ENCODE measurements at regions not wholly inside any gene's neighbourhood (a gene's known extent, or its start where the extent isn't known, plus 50 kb on each side); places are given as distances from the start of the nearest gene placed in this dataset.

DNA sequence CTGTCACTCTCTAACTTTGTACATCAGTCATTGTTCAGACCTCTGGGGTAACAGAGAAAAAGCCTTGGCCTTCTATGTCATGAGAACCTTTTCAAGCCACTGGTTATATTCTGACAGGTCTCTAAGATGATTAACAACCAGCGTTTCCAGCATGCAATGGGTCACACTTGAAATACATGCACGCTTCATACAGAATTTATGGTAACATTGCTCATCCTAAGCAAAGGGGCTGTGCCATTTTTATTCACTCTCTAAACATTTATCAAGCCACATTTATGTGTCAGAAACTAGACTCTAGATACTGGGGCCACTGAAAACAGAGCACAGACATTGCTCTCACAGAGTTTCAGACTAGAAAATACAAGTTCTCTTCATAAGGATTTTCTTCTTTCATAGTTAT is 501.4 kb upstream of the DAB1 start:
- TF ChIP-seq, protein P1, sequence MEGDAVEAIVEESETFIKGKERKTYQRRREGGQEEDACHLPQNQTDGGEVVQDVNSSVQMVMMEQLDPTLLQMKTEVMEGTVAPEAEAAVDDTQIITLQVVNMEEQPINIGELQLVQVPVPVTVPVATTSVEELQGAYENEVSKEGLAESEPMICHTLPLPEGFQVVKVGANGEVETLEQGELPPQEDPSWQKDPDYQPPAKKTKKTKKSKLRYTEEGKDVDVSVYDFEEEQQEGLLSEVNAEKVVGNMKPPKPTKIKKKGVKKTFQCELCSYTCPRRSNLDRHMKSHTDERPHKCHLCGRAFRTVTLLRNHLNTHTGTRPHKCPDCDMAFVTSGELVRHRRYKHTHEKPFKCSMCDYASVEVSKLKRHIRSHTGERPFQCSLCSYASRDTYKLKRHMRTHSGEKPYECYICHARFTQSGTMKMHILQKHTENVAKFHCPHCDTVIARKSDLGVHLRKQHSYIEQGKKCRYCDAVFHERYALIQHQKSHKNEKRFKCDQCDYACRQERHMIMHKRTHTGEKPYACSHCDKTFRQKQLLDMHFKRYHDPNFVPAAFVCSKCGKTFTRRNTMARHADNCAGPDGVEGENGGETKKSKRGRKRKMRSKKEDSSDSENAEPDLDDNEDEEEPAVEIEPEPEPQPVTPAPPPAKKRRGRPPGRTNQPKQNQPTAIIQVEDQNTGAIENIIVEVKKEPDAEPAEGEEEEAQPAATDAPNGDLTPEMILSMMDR (IDR thresholded peaks at IDR 0.05; ENCODE audit: insufficient read depth, low read depth, low read length), result no peak
- no peak overlapping the region for H3K4me3 ChIP-seq (ENCODE audit: low read depth, low read length)
- no peak for DNase-seq (ENCODE audit: low read depth)

DNA sequence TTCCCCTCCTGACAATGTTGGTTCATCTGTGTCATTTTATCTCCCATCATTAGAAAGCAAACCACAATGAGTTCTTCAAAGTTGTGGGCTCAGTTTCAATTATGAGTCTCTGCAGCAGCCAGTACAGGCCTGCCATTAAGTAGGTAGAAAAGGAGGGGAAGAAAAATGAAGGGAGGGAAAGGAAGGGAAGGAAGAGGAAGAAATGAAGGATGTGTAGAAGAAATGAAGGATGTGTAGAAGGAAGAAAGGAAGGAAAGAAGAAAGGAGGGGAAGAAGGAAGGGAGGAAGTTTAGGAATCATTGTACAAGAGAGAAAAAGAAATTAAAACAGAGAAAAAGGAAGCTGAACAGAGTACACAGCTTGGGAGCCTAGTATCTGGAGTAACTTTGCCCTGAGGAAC is 498.3 kb upstream of the DAB1 start:
- H3K4me3 ChIP-seq (ENCODE audit: low read depth, low read length), result no peak overlapping the region
- DNase-seq (ENCODE audit: low read depth), result no peak
- TF ChIP-seq, protein P1 (IDR thresholded peaks at IDR 0.05; ENCODE audit: insufficient read depth, low read depth, low read length), result no peak

GRCh38 chr1:57916041-57916440 is 492.2 kb upstream of the DAB1 start:
- no peak for DNase-seq (ENCODE audit: low read depth)
- TF ChIP-seq, protein P1 (IDR thresholded peaks at IDR 0.05; ENCODE audit: insufficient read depth, low read depth, low read length), result no peak
- H3K4me3 ChIP-seq (ENCODE audit: low read depth, low read length), result no peak overlapping the region

DNA sequence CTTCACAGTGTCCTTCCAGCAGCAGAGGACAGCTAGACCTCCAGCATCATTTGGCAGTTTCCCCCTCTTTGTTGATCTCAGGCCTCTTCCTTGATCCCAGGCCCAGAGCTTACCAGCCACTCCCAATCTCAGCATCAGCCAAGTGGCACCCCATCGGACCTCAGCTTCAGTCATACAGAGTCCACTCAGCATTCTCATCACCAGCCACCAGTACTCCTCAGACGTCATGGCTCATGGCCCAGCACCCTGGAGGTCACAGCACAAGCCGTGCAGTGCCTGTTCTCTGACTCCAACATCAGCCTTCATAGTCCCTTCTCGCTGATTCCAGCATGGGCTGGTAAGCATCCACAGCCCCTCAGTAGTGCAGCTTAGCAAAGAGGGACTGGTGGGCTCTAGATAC is 487.6 kb upstream of the DAB1 start:
- TF ChIP-seq, protein P1 (IDR thresholded peaks at IDR 0.05; ENCODE audit: insufficient read depth, low read depth, low read length), result no peak
- DNase-seq (ENCODE audit: low read depth), result no peak
- no peak overlapping the region for H3K4me3 ChIP-seq (ENCODE audit: low read depth, low read length)

DNA sequence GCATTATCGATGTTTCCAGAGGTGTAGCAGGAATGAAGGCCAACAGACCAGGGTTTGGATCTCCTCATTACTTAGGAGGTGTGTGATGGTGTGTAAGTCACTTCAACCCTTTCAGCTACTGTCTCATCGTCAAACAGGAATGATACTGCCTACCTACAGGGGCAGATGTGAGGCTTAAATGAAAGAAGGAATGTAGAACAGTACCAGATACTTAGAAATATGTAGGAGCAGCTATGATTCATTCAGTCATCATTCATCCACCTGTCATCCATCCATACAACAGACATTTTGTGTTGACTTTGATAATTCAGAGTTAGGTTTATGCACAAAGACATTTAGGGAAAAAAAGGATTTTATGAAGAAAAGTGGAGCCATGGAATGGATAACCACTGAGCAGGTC is 486.9 kb upstream of the DAB1 start:
- no peak for DNase-seq (ENCODE audit: low read depth)
- TF ChIP-seq, protein P1 (IDR thresholded peaks at IDR 0.05; ENCODE audit: insufficient read depth, low read depth, low read length), result no peak
- no peak overlapping the region for H3K4me3 ChIP-seq (ENCODE audit: low read depth, low read length)

DNA sequence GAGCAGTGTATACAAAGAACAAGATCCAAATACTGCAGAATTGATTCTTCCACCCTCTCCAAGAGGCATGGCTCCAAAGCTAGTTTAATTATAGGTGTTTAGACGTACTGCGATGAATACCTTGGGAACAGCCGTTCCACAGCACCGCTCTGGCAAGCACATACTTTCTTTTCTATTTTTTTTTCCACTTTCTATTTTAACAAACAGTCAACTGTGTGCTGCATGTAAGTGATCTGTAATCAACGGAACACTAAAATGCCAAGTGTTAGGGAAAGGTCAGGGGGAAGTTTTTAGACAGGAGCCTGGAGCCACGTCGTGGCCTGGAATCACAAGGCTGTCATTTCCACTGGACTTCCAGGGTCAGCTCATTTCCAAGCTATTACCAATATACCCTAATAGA is 486.4 kb upstream of the DAB1 start:
- no peak overlapping the region for H3K4me3 ChIP-seq (ENCODE audit: low read depth, low read length)
- TF ChIP-seq, protein P1 (IDR thresholded peaks at IDR 0.05; ENCODE audit: insufficient read depth, low read depth, low read length), result no peak
- DNase-seq (ENCODE audit: low read depth), result no peak

GRCh38 chr1:57908147-57908890 is 484.5 kb upstream of the DAB1 start:
- TF ChIP-seq, protein P1 (IDR thresholded peaks at IDR 0.05; ENCODE audit: insufficient read depth, low read depth, low read length), result no peak
- DNase-seq (ENCODE audit: low read depth), result no peak

More at GRCh38 chr1:57908147-57908890, 484.5 kb upstream of the DAB1 start:
- no peak overlapping the region for H3K4me3 ChIP-seq (ENCODE audit: low read depth, low read length)

Measured in fibroblast of villous mesenchyme (primary cell).